Lower leg skin (tissue), 4 donors: ENCODE measurements at regions not wholly inside any gene's neighbourhood (a gene's known extent, or its start where the extent isn't known, plus 50 kb on each side); places are given as distances from the start of the nearest gene placed in this dataset.

Source experiments
- DNase-seq, 2 donors: peaks; one replicate each; pipeline ENCODE4 v3.0.0-alpha.2; 2019; ENCODE audit warnings: low spot score in 2 of 2
- H3K4me3 ChIP-seq: fragments of 200-600 bp; sonication (generic); 2 replicates; pipeline ENCODE4 v1.5.1; 2017; ENCODE audit warnings: mild to moderate bottlenecking, low read depth; ENCODE audit not compliant: poor library complexity, severe bottlenecking
- POLR2A ChIP-seq, 2 donors: fragments of 450-650 bp; IDR thresholded peaks; one replicate each; pipeline ENCODE4 v1.6.1; 2016 to 2017; ENCODE audit warnings: antibody characterized with exemption in 2 of 2, mild to moderate bottlenecking in 1 of 2, moderate library complexity in 1 of 2
- WGBS, 2 donors: methylation state at CpG; one replicate each; pipeline ENCODE4 v1.1.5; 2018; 5-methylcytosine and 5-hydroxymethylcytosine counted together
- intact Hi-C: fragments of 100-400 bp; cut with DNase I; formaldehyde crosslinking; loops from one replicate; pipeline ENCODE4 v1.15.0; 2023; ENCODE audit warnings: low total_unique reads
- TF ChIP-seq, protein P1 (sequence below), 3 donors: fragments of 450-650 bp; IDR thresholded peaks; one replicate each; pipeline ENCODE4 v1.5.1; 2016; ENCODE audit warnings: antibody characterized with exemption in 3 of 3, mild to moderate bottlenecking in 3 of 3, moderate library complexity in 2 of 3

DNA sequence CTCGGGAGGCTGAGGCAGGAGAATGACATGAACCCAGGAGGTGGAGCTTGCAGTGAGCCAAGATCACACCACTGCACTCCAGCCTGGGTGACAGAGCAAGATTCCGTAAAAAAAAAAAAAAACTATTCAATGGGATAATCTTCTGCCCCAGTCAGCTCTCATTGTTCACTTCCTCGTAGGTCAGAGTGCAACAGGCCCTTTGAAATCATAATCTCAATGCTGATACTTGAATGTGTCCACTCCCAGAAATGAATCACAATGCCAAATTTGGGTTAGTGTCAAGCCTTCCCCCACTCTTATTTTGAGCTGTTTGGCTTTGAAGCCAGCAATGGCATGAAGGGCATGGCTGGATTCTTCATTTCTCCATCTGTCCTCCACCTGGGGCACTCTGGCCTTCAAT is 610.3 kb upstream of the KLF4 start:
- DNase-seq: no peak
- TF ChIP-seq POLR2A (IDR thresholded peaks at IDR 0.05): no peak
- TF ChIP-seq, protein P1, sequence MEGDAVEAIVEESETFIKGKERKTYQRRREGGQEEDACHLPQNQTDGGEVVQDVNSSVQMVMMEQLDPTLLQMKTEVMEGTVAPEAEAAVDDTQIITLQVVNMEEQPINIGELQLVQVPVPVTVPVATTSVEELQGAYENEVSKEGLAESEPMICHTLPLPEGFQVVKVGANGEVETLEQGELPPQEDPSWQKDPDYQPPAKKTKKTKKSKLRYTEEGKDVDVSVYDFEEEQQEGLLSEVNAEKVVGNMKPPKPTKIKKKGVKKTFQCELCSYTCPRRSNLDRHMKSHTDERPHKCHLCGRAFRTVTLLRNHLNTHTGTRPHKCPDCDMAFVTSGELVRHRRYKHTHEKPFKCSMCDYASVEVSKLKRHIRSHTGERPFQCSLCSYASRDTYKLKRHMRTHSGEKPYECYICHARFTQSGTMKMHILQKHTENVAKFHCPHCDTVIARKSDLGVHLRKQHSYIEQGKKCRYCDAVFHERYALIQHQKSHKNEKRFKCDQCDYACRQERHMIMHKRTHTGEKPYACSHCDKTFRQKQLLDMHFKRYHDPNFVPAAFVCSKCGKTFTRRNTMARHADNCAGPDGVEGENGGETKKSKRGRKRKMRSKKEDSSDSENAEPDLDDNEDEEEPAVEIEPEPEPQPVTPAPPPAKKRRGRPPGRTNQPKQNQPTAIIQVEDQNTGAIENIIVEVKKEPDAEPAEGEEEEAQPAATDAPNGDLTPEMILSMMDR (IDR thresholded peaks at IDR 0.05): no peak
- H3K4me3 ChIP-seq: no peak overlapping the region
- intact Hi-C loops: no loop called here
- WGBS, 2 donors: 87 to 89% methylated on average over 3 of the region's 3 CpGs

DNA sequence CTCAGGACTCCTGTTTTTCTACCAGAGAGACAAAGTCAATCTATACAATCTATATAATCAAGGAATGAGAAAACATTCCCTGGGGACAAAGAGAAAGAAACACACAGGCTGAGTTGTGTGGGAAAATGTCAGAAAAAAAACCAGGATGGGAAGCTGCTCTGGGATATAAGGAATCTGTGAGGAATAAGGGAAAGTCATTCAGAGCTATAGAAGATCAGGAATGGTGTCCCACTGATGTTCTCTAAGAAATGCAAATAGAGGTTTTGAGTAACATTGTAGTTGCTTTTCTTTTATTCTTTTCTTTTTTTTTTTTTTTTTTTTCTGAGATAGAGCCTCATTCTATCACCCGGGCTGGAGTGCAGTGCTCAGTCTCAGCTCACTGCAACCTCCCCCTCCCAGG is 605.9 kb upstream of the KLF4 start:
- WGBS, 2 donors: 77 to 92% methylated on average over 1 of the region's 1 CpG

DNA sequence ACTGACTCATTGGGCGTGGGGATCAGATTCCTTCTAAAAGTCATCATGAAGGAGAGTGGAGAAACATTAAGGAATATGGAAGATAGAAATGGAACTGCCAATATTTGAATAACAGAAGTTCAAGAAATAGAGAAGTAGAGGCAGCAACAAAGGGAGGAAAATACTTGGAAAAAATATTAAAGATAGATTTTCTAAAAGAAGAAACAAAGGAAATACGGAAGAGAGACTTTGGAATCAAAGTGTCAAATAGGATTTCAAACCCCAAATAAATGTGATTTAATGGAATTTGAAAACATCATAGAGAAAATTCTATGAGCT is 605.1 kb upstream of the KLF4 start:
- intact Hi-C loops: no loop called here
- DNase-seq: no peak
- no peak for TF ChIP-seq POLR2A (IDR thresholded peaks at IDR 0.05)
- TF ChIP-seq, protein P1 (IDR thresholded peaks at IDR 0.05): no peak
- WGBS, 2 donors: 80% methylated on average over 2 of the region's 2 CpGs
- no peak overlapping the region for H3K4me3 ChIP-seq

More for the DNA sequence above, 605.9 kb upstream of the KLF4 start:
- DNase-seq: no peak
- TF ChIP-seq POLR2A (IDR thresholded peaks at IDR 0.05): no peak
- TF ChIP-seq, protein P1 (IDR thresholded peaks at IDR 0.05): no peak
- no peak overlapping the region for H3K4me3 ChIP-seq
- intact Hi-C loops: no loop called here

DNA sequence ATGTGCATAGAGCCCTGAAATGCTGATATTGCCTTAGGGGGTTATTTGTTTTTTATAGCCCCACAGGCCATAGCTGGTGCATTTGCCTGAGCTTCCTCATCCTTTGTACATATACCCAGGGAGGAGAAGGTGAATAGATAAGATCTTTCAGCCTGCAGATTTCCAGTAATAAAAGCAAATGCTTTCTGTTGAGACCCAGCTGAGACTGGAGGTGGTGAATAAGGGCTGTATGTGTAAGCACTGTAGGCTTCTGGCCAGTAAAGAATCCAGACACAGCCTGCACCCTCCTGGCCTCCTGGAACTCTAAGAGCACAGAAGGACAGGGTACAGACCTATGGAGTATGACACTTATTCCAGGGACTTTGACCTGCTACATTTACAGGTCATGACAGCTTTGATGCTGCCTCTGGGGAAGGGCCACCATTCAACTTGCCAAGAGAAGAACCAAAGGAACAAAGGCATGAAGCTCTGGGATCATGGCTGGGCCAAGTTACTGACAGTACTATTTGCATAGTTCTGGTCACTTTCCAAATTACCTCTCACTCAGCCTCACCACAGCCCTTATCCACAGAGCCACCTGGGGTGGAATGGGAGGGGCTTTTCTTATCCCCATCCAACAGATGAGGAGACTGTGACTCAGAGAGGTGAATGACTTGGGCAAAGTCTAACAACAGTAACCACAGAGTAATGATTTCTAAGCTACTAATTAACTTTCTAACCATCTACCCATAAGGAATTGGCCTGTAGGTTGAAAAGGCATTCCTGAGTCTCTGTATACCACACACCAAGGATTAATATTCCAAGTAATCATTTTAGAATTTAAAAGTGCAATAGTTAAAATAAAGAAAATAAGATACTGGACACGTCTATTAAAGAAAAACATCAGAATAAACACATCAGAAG is 604.5 kb upstream of the KLF4 start:
- no peak overlapping the region for H3K4me3 ChIP-seq
- WGBS, 2 donors: 38 to 49% methylated on average over 1 of the region's 1 CpG
- TF ChIP-seq, protein P1 (IDR thresholded peaks at IDR 0.05): no peak
- TF ChIP-seq POLR2A (IDR thresholded peaks at IDR 0.05): no peak
- no peak for DNase-seq
- intact Hi-C loops: no loop called here

DNA sequence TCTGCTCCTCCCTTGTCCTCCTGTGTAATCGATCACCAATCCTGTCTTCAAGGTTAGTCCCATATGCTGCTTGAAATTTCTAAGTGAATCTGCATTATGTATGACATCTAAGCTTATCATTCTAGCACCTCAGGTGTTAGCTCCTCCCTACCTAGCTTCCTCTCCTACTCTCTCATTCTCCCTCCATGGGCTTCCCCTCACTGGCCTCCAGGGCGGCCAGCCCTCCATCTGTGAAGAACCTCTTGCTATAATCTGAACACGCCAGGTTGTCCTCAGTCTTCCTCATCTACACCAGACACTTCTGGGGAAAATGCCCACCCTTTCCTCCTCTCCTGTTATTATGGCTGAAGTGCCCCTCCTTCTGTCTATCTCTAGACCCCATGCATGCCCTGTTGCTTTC is 599.3 kb upstream of the KLF4 start:
- no peak for TF ChIP-seq POLR2A (IDR thresholded peaks at IDR 0.05)
- TF ChIP-seq, protein P1 (IDR thresholded peaks at IDR 0.05): no peak
- WGBS, 2 donors: 95 to 97% methylated on average over 3 of the region's 3 CpGs
- H3K4me3 ChIP-seq: no peak overlapping the region
- no peak for DNase-seq
- intact Hi-C loops: no loop called here

DNA sequence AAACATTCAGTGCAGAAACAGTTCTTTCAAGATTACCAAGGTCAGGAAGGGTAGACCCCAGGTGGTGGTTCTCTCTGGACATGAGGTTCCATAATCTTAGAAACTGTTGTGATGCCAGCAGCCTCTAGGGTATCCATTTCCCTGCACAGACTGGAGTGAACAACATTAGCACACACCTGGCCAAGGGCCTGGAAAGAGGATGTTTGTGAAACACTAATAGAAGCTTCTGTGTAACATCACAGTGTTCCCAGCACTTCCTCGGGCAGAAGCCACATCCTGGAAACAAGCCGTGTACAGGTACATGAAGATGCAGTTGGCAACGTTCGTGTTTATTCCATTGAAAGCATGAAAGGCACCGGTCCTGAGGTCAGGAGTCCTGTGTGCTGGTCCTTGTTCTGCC is 598.2 kb upstream of the KLF4 start:
- intact Hi-C loops: no loop called here
- WGBS, 2 donors: 49 to 76% methylated on average over 5 of the region's 5 CpGs
- peak in 1 of 2 donors; percentile 41 for DNase-seq
- H3K4me3 ChIP-seq: no peak overlapping the region
- TF ChIP-seq POLR2A (IDR thresholded peaks at IDR 0.05): no peak
- TF ChIP-seq, protein P1 (IDR thresholded peaks at IDR 0.05): no peak
